ENCODE measurements at regions not wholly inside any gene's neighbourhood (a gene's known extent, or its start where the extent isn't known, plus 50 kb on each side); places are given as distances from the start of the nearest gene placed in this dataset.

DNA sequence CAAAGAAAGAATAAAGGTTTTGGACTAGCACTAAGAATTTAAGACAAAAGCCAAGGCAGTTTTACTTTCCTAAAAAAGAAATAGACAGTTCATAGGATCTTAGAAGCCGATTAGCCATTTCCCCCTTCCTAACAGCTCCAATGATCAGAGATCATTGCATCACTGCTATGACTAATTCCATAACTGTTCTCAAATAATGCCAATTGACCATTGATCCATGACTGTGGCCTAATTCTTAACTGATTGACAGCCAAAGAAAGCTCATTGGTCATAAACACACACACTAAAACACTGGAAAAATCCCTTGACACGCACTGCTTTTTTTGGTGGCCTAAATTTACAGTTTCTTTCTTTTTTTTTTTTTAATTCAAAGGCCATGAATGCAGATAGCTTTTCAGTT lies 345.0 kb upstream of the ACVR2A start:
- no peak for DNase-seq

DNA sequence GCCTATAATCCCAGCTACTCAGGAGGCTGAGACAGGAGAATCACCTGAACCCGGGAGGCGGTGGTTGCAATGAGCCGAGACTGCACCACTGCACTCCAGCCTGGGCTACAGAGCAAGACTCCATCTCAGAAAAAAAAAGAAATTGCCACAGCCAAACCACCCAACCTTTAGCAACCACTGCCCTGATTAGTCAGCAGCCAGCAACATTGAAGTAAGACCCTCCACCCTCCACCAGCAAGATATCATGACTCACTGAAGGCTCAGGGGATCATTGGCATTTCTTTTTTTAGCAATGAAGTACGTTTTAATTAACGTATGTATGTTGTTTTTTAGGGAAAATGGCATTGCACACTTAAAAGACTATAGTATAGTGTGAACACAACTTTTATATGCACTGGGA lies 349.1 kb upstream of the ACVR2A start:
- no peak for DNase-seq

DNA sequence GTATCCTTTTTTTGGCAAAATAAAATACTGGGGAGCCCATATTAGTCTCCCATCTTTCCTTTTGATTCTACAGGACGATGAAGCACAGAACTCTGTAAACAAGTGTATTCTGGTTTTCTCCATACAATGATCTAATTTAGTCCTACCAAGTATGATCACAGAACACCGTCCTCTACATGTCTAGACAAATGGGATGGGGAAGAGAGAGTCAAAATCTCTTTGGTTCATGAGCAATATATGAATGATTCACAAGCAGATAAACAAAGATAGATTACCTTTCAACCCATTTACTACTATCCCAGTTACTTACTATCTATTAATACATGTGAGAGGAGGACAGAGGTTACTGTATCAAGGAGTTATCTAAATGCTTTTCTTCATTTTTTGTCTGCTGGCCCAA lies 352.4 kb upstream of the ACVR2A start:
- DNase-seq = no peak

DNA sequence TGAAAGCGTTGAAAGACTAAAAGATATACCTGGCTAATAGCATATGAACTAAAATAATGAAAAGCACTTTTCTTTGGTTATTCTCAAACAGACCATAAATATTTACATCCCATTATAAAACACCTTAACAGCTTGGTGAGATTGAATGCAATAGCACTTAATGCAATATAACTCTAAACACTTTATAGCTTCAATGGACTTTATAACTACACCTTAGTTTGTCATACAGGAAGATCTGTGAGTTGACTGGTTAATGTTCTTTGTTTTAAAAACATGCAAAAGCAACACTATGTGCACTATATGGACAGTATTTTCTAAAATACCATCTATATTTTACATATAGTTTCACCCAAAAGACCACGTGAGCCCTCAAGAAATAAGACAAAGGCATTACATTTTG lies 353.3 kb upstream of the ACVR2A start:
- no peak for DNase-seq

DNA sequence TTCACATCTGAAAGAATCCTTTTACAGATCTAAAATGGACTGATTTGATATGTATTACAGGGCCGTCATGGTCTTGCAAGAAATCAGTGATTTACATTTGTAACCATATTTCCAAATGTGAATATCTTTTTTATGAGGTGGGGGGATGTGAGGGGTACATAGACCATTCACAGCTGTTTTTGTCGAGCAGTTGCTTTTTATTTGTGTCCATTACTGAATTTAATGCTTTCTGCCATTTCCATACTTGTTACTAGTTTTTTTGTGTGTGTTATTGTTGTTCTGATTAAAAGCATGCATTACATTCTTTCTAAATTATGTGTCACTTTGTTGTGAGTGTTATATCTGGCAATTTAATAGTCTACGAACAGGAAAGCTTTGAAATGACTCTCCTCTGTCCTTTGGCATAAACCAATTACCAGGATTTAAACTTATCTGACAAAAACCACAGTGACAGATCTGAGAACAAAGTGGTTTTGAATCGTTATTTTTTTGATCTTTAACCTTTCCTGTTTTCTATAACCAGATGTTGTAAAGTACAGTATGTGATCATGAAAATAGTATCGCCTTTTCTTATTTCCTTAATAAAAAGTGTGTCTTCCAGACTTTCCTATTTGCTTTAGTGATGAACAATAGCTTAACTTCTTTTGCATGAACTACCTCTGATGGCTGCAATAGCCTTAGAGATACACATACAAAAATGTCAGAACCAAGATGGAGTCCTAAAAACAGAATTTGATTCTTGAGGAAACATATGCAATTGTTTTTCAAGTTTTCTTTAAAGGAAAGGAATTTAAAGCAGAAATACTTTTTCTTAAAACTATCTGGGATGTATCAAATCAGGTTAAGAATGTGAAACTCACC lies 354.2 kb upstream of the ACVR2A start:
- no peak for DNase-seq

DNA sequence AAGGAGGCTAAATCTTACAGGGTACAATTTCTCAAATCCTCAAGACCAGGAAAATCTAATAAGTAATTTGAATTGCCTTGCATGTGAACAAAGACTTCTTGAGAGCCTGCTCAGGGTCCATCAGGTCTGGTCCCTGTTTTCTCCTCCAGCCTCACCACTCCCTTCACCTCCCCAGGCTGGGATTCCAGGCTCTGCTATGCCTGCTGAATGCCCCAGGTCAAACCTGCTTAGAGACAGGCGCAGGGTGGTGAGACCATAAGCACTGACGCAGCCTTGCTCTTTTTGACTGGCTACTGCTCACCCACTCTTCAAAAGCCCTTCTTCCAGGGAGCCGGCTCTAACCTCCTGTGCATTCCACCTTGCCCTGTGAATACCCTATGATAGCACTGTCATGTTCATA lies 356.4 kb upstream of the ACVR2A start:
- DNase-seq = no peak

DNA sequence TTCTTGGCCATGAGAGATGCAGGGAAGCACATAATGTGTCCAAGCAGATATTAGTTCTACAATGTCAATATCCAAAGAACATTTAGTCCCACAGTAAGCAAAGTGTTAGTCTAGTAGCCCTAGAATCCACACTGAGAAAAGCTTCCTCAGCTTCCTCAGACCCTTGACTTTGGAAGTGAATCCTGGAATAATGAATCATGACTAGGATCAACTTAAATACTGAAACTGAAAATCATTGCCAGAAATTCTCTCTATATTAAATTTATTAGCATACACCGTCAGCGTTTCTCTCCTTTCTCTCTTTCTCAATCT lies 356.9 kb upstream of the ACVR2A start:
- DNase-seq = no peak

DNA sequence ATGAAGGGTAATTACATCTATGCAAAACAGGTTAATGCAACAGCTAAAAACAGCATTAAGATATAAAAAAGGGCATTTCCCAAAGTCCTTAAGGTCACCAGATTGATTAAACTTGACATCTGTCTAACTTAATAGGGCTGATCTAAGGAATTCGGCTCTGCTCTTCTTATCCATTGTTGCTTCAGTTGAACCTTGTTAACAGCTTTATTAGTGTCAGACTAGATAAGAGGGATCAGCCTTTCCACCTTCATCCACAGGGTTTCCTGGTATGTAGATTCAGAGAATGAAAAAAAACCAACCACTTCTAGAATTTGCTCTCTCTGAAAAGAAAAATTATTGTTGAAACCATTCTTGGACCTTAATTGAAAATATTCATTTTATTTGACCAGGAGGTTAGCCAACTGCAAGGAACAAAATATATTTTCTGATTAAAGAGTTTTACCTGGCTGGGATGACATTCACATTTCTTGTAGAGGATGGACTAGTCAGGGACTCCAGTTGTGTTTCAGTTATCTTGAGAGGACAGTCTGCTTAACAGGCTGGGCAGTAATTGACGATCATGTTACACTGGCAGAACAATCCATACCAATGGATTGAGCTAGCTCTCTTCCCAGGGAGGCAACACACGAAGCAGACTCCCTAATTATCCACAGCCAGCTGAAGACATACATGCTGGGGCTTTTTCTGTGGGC lies 357.4 kb upstream of the ACVR2A start:
- no peak for DNase-seq

DNA sequence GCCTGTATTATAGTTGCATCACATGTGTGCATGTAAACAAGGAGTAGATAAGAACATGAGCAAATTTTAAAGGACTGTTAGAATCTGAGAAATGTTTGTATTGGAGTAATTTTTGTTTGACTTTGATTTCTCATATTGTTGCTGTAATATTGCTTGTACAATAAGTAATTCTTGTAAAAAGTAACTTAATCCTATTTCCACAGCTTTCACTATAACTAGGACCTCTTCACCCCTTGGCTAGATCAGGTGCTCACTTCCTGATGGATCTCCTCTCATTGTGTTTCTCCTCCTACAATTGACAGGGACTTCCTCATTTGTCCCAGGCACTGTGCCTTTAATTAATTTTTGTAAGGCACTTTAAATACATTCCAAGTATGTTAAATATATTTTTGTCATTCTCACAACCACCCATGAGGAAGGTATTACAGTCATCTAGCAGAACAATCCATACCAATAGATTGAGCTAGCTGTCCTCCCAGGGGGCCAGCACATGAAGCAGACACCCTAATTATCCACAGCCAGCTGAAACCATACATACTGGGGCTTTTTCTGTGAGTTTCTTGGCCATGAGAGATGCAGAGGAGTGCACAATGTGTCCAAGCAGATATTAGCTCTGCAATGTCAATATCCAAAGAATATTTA lies 359.5 kb upstream of the ACVR2A start:
- no peak for DNase-seq

DNA sequence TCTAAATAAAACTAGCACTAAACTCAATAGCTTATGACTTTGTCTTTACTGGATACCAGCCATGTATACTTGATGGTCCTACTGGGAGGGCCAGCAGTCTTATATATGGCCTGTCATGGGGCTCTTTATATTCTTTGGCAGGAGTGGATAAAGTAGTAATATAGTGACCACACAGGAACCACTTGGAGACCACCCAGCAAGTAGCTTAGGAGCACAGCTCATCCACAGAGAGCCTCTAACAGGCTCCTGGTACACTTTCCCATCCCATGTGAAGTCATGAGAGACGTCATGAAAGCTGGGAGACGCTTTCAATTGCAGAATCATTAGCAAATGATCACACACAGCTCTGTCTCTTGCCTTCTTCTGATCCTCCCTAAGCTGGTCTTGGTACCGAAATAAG lies 360.9 kb upstream of the ACVR2A start:
- no peak for DNase-seq

DNA sequence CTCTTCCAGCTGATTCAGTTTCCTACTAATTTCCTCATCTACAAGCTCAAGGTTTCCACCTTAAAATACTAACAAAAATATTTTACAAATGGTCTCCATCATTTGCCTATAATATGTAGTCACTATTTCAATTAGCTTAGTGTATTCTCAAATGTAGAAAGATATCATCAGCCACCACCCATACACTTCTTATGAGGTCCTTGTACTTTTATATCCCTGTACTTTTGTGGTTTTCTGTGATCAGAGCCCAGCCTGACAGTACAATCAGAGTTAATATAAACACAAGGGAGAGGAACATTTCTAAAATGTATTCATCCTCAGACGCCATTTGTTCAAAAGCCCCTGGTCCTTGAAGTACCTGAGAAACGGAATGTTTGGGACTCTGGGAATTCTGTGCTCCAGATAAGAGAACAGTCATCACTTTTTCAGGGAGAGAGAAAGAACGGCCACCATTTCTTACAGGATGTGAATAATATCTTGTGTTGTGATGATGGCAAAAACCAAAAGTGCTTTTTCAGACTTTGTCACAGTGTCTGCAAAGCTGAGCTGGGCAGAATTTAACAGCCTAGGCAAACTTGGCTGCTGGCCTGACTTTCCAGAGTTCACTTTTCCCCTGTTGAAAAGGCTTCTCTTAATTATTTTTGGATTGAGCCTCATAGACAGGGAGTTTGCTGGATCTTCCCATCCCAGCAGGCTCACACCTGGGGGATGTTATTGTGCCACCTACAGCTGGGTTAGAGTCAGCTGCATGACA lies 361.7 kb upstream of the ACVR2A start:
- DNase-seq = no peak

DNA sequence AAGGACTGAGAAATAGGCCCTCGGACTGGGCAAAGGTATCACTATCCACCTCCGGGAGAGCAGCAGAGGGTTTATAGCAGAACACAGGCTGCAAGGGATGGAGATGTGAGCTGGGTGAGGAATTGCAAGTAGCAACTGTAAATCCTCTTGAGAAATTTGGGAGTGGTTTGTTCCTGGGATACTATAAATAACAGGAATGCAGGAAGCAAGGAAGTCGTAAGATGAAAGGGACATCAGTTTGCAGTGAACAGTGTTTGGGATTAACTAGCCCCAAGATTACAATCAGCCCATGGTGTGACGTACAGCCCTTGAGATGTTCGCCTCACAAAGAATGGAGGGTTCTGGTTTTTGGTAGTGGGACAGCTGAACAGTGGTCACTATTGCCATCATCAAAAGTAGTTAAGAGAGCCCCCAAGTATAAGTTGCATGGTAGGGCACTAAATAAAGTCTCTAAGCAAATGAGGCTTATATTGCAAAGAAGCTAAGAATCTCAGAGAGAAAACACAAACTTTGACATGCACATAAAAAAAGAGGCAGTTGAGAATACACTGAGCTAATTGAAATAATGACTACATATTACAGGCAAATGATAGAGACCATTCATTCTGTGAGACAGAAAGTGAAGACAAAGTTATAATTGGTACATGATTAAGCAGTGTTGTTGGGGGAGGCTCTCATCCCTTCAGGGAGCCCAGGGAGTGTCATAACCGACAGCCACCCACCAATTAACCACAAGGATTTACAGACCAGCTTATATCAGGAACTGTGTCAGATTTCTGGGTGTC lies 362.5 kb upstream of the ACVR2A start:
- no peak for DNase-seq

DNA sequence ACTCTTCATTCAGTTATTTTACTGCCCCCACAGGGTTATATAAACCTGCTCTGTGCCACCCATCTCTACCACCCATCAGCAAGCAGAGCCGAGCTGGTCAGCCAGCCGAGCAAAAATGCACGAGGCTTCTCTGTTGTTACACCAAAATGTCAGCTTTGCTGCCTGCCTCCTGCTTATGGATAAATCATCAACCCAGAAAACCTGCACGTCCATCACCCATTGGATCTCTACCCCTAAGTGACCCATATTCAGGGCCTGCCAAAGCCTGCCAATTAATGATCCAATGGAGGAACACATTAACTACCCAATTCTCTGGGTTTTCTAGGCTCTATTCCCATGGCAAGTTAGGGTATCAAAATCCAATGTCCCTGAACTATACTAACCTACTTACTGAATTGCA lies 365.5 kb upstream of the ACVR2A start:
- no peak for DNase-seq

DNA sequence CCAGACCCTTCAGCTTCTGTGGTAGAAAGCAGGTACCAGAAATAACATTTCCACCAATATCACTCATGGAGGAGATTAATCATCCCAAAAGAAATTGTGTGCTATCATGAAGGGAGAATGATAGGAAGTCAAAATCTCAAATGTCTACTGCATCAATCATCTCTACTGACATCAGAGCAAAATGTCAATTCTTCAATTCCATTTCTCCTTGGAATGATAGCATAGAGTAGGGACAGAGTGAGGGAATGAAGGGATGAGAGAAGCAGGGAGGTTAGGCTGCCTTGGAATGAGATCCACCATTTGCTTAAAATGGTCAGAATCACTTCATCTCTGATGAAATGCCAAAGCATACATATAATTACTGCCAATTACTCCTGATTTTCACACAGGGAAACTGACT lies 371.8 kb upstream of the ACVR2A start:
- no peak for DNase-seq

DNA sequence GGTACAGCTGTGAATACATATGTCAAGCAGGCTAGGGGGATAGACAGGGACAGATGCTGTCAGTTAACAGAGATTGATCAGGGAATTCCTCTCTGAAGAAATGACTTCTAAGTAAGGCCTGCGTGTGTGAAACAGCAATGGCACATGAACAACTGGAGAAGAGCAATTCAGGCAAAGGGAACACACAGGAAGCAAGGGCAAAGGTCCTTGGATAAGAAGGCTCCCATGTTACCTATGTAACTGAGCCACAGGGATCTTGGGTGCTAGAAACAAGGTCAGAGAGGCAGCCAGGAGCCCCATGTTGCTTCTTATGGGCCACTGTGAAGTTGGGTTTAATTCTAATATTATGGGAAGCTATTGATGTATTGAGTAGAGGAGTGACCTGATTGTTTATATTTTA lies 373.7 kb upstream of the ACVR2A start:
- DNase-seq = no peak

DNA sequence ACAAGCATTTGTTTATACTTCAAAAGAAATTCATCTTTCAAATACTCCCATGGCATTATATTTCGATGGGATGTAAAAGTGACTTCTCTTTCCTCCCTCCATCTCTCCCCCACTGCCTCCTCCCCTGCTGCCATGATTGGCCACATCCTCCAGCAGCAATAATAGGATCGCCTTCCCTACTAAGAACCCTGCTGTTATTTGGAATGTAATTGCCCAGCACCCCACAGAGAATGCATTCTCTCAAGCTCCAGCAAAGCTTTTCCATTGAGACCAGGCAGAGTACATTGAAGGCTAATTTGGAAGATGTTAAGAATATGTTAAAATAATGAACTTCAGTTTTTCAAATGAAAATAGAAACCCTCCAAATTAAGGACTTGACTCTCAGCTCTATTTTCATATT lies 375.4 kb upstream of the ACVR2A start:
- DNase-seq = no peak

DNA sequence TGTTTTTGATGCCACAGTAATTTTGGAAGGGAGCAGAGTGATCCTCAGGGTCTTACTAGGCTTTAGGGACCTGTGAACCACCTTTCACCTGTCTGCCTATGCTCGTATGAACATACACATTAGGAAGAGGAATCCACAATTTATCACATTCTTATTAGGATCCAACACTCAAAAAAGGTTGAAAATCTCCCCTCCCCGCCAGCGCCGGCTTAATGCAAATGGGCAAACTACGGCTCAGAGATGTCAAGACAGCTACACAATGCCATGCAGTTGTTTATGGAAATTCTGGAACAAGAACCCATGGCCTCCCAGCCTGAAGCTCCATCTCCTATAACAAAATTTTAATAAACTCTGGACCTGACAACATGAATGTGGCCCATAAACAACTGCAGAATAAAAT lies 375.9 kb upstream of the ACVR2A start:
- no peak for DNase-seq

DNA sequence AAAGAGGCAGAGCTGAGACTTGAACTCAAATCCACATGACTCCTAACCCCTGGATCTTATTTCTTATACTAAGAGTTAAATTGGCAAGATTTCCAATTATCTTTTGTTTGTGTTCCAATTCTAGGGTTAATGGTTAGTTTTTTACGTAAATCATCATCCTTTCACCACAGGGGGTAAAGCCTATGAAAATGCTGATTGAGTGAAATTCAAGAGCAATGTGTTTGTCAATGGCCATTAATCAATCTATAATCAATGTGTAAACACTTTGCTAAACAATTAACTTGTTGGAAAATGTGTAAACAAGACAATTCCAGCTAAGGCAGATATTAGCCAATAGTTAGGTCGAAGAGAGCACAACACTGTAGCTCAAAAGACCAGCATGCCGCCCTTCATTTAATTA lies 376.5 kb upstream of the ACVR2A start:
- no peak for DNase-seq

DNA sequence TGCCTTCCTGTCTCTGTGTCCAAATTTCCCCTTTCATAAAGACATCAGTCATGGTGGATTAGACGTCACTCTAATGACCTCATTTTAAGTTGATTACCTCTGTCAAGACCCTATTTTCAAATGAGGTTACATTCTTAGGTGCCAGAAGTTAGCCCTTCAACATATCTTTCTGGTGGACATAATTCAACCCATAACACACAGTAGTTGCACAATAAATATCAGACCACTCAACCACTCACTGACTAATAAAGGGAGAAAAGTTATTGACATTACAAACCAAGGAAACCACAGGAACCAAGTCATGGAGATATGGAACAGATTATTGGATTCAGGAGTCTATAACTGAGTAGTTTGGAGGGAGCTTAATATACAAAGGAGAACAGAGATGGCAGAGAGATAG lies 377.4 kb upstream of the ACVR2A start:
- DNase-seq = no peak

DNA sequence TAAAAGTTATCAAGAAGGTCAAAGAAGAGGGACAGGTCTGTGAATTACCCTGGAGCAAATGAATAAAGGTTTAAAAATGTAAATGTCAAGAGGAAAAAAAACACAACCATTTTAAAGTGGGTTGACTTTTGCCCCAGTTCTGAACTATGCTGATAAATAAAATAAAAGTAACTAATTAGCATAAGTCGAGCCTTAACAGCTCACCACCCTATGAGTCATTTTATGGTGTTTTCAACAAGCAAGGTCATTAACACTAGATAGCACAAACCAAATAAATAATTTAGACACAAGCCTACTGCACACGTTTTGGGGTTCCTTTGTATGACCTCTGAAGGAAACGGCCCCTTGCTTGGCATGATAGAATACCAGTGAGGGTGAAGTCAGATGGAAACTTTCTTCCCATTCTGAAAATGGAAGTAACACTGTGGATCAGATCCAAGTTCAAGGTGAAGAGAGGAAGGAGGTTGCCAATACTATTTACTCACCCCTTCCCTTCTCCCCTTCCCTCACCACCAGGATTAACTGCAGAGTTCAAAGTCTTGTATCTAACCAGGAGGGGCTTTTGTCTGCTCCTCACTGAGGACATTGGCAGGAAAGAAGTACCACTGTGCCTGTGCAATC lies 380.0 kb upstream of the ACVR2A start:
- no peak for DNase-seq

DNA sequence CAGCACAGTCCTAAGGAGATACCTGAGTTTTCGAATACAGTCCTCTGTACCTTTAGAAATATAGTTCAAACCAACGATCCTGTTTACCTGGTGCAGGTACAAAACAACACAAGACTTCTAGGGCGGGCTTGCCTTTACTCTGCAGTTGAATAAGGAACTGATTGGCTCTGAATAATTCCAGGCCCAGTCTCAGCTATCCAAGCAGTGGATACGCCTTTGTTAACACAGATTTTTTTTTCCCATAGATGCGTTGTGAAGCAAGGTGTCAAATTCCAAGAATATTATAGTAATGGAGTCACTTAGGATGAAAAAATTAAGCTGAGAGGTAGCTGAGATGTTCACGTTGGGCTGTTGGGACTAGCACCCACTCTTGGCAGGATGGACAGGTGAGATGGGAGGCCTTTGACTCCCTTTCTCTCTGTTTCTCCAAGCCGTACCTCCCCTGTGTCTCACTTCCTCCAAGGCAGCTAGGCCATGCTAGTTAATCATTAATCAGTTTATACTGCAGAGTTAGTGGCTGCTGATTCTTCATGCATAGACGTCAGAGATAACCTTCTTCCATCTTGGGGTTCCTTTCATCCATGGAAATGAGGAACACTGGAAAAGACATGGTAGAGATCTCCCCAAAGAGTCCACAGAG lies 380.8 kb upstream of the ACVR2A start:
- DNase-seq = no peak

DNA sequence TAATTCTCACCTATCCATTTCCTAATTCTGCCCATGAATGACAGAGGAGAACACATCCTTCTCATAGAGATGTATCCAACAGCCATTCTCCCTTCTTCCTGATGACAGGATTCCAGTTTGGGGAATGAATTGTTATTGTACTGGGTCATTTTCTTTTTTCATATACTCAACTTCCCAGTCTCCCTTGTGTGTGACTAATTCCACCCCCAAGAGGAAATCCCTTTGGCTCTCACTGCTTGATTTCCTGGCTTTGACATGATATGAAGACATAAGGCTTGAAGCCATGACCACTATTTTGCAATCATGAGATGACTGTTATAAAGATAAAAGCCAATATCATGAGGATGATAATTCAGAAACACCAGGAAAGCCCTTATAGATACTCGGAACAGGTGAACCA lies 384.7 kb upstream of the ACVR2A start:
- DNase-seq = no peak

All from SHP77 treated with DMSO at 0.1 percent for 48 hours (cell line).